GM12873 (cell line): ENCODE measurements at regions not wholly inside any gene's neighbourhood (a gene's known extent, or its start where the extent isn't known, plus 50 kb on each side); places are given as distances from the start of the nearest gene placed in this dataset.

Source experiments
- CTCF ChIP-seq: IDR thresholded peaks from 2 replicates; pipeline ENCODE4 v1.5.1; 2012; ENCODE audit warnings: low read depth, mild to moderate bottlenecking, moderate library complexity, low read length, control low read depth; ENCODE audit not compliant: insufficient read depth; ENCODE audit errors: missing control alignments

- no peak for TF ChIP-seq CTCF
These were observed 850.9 kb upstream of the MDGA2 start for GRCh38 chr14:48526307-48526706.

- no peak for TF ChIP-seq CTCF
These were observed 829.5 kb upstream of the MDGA2 start for GRCh38 chr14:48504921-48505320.

- TF ChIP-seq CTCF: no peak
These were observed 815.4 kb upstream of the MDGA2 start for GRCh38 chr14:48490756-48491155.

GRCh38 chr14:48473944-48474343 is 798.5 kb upstream of the MDGA2 start:
- no peak for TF ChIP-seq CTCF

- no peak for TF ChIP-seq CTCF
These were observed 780.6 kb upstream of the MDGA2 start for GRCh38 chr14:48456051-48456450.

- no peak for TF ChIP-seq CTCF
These were observed 779.5 kb upstream of the MDGA2 start for GRCh38 chr14:48454887-48455286.

- no peak for TF ChIP-seq CTCF
These were observed 777.1 kb upstream of the MDGA2 start for GRCh38 chr14:48452437-48452995.

GRCh38 chr14:48435221-48435620 is 759.8 kb upstream of the MDGA2 start:
- no peak for TF ChIP-seq CTCF
